ENCODE measurements at regions not wholly inside any gene's neighbourhood (a gene's known extent, or its start where the extent isn't known, plus 50 kb on each side); places are given as distances from the start of the nearest gene placed in this dataset.

- TF ChIP-seq CTCF (IDR thresholded peaks at IDR 0.05; ENCODE audit: poor library complexity) (peak; percentile 56), EZH2 (IDR thresholded peaks at IDR 0.05; ENCODE audit: borderline replicate concordance) (no peak), EZH2phosphoT487 (IDR thresholded peaks at IDR 0.05; ENCODE audit: low read depth, severe bottlenecking, unreplicated experiment) (no peak)
Measured at GRCh38 chr6:140441256-140441655, 1066.8 kb upstream of the CITED2 start.

All from hepatocyte (in vitro differentiated cells).